SH-SY5Y (cell line): ENCODE measurements at regions not wholly inside any gene's neighbourhood (a gene's known extent, or its start where the extent isn't known, plus 50 kb on each side); places are given as distances from the start of the nearest gene placed in this dataset.

Experiments used
- GATA2 ChIP-seq: IDR thresholded peaks from 2 replicates; pipeline ENCODE4 v1.6.1; 2011; ENCODE audit warnings: mild to moderate bottlenecking, low read depth, low read length
- GATA3 ChIP-seq: IDR thresholded peaks from 2 replicates; pipeline ENCODE4 v1.6.1; 2011; ENCODE audit warnings: low read depth, mild to moderate bottlenecking, low read length, moderate library complexity

- TF ChIP-seq GATA3 = no peak
- TF ChIP-seq GATA2 = no peak
Measured at GRCh38 chr3:72458375-72458774, 389.9 kb downstream of the SHQ1 start.
